ENCODE measurements at regions not wholly inside any gene's neighbourhood (a gene's known extent, or its start where the extent isn't known, plus 50 kb on each side); places are given as distances from the start of the nearest gene placed in this dataset.
A peak's percentile ranks its signal among the peaks of the same experiment; 100 is the strongest.

DNA sequence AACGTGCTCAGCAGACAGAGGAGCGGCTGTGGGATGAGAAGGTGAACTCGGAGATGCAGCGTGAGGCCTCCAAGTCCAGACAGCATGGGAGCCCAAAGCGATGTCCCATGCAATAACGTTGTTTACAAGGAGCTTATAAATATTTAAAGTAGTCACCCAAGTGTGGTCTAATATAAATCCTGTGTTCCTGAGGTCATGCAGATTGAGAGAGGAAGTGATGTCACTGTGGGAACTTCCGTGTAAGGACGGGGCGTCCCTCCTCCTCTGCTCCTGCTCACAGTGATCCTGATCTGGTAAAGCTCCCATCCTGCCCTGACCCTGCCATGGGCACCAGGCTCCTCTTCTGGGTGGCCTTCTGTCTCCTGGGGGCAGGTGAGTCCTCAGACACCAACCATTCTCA is 94.7 kb upstream of the PRSS58 start:
- DNase-seq = peak in 3 of 6 experiments; percentile 4 to 16 (median 8)

DNA sequence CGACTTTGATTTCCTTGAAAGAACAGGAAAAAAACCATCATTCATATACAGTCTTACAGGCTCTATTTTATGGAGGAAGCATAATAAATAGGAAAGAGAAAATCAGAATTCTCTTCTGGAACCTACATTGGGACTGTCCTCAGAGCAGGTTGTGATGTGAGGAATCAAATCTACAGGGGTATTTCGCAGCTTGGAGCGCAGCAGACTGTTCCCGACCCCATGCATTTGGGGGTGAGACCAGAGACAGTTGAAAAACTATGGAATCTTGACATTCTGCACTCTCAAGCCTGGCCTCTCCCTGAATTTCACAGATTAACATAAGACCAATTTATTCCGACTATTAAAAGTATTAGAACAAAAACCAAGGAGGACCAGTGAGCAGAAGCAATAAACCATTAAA is 93.3 kb upstream of the PRSS58 start:
- DNase-seq = no peak

DNA sequence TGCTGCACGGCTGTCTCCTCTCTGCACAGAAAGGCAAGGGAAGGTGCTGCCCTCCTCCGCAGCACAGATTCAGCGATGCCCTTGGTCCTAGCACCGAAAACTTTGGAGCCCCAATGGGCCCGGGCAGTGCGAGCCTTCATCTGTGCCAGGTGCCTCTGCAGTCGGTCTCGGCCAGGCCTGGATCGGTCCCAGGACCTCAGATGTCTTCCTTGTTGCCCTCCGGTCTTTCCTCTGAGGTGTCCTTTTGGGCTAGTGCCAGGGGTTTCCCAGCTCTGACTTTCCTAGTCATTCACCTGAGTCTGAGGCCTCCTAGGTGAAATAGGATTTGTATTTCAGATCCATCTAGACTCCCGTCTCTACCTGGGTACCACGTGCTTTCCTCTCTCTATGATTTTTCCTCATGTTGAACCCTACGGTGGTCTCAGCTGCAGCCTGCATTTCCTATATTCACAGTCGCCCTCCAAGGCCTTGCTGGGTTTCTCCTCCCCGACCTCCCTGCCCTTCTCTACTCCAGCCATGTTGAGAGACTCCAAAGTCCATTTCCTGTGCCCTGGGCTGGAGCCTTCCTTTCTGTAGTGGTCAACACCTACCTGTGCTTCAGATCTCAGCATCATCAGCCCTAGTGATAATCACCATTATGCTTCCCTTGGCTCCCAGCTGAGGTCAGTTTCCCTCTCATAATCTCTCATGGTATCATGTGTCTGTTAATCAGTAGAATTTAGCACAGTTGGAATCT is 92.0 kb upstream of the PRSS58 start:
- DNase-seq = no peak

DNA sequence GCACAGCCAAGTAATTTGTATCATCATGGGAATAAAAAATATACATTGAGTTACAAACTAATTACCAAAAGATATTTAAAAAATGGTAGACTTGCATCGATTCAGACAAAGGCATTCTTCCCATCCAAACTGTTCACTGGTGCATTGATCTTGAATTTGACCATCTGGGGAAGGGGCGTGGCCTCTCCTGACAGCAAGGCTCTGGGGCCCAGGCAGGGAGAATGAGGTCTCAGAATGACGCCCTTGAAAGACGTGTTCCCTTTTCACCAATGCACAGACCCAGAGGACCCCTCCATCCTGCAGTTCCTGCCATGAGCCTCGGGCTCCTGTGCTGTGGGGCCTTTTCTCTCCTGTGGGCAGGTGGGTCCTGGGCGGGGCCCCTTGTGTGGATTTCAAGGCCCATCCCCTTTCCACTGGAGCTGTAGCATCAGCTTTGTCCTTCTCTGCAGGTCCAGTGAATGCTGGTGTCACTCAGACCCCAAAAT is 91.1 kb upstream of the PRSS58 start:
- DNase-seq = no peak

DNA sequence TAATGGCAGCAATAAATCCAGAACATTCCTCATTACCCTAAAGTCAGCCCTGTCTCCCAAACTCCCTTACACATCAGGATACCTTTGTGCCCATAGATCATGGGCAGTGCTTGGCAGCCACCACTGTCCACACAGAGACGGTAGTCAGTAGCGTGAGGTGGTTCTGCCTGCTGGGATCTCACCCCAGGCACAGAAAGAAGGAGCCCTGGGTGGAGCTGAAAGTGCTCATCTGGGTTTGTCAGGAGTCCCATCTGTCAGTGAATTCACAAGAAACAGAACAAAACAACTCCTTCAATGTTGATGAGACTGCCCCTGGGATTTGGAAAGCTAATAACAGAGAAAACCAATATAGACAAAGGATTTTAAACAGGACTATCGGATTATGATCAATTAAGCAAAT is 90.2 kb upstream of the PRSS58 start:
- DNase-seq = no peak

DNA sequence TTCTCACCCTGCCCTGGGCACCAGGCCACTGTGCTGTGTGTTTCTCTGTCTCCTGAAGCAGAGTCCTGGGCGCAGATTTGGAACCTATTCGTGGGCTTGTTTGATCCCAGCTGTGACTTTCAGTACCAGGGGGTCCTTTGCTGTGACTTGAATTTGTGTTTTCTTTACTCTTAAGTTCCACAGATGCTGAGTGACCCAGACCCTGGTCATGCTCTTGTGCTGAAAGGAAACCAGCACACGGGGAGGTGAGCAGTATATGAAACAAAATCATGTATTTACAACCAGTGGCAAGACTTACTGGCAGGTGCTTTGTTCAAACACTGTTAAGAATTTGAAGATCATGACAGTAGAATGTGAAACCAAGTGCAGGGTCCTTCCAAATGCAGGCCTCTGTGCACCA is 89.2 kb upstream of the PRSS58 start:
- DNase-seq = no peak

DNA sequence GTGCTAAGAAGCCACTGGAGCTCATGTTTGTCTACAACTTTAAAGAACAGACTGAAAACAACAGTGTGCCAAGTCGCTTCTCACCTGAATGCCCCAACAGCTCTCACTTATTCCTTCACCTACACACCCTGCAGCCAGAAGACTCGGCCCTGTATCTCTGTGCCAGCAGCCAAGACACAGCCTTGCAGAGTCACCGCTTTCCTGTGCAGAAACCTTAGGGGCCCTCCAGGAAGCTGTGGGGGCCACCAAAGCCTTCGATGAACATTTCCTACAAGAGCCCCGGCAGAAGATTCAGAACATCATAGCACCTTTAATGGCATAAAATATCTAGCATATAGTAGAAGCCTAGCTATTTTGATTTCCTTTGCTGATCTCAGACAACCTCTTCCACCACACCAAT is 88.0 kb upstream of the PRSS58 start:
- peak in 4 of 6 experiments; percentile 14 to 53 (median 22) for DNase-seq

DNA sequence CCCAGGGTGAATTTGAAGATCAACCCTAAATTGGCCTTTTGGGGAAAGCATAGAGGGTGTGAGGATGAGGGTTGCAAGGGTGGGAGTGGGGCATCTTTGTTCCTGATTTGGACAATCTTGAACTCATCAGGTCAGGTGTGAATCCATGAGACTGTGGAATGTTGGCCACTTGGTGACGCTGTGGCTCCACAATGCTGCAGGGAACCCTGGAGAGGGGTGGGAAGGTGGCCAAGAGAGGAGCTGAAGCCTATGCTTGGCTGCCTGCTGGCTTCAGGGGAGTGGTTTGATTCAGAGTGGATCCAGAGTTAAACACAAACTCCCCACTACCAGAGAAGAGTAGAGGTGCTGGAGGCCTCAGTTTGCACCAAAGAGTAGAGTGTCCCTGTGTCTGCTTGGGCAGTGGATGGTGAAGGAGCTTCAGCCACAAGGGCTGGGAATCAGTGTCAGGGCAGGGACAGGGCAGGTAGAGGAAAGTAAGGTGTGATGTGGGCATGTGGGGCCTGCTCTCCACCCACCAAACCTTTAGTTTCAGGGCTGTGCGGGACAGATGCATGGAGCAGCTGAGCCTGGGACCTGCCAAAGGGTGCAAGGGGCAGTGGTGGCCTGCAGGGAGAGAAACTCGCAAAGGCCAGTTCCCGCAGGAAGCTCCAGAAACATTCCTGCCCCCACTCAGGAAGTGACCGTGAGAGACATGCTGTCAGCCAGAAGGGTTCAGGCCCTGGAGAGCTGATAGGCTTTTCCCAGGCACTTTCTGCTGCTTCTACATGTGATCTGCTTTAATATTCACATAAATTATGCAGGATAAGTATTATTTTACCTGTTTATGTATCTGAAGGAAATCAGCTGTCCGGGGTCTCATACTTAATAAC is 81.0 kb upstream of the PRSS58 start:
- no peak for DNase-seq

DNA sequence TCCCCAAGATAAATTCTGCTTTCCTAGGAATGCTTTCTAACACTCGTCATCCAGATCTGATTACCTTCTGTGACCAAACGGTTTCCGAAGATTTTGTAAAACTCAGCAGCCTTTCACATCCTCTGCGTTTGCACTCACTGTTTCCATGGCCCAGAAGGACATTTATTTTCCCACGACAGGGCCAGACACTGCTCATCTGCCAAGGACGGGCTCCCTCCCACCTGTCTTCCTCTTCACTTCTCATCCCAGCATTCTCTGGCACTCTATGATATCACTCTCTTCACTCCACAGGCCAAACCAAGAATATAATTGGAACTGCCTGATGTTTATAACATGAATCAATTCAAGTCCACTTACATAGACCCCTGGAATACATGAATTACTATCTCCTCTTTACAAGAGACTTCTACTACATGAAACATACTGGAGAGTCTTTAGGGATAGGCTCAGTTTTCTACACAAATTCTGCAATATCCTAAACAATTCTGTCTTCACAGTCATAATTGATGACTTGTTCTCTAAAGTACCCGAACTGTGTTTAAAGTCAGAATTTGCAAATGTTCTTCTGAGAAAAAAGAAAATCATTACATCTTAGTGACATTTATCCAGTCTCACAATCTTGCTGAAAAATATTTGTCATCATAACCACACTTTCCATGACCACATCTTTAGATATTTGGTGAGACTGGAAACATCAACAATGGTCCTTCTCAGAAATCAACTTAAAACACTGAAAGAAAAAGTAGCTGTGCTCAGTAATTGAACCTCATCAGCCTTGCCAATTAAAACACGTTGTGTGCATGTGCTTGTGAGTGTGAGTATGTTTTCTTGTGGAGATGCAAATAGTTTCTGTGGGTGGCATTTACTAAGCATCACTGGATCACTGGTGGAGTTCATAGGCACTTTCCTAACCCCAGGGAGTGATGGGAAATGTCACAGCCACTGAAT is 79.5 kb upstream of the PRSS58 start:
- no peak for DNase-seq

DNA sequence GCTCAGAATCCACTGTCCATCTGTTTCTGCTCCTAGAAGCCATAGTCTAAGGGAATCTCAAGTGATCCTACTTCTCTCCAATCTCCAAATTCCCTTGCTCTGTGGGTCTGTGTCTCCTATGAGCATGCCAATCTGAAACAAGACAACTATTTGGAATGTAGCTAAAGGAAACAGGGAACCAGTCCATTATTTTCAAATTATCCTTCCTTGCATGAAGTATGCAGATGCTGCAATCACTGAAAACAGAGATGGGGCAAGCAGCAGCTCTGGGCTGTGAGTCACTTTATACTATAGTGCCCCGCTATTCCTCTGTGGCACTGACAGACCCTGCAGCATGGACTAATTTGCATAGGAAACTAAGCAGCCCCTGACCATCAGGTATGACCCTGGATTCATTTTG is 76.9 kb upstream of the PRSS58 start:
- DNase-seq = no peak

DNA sequence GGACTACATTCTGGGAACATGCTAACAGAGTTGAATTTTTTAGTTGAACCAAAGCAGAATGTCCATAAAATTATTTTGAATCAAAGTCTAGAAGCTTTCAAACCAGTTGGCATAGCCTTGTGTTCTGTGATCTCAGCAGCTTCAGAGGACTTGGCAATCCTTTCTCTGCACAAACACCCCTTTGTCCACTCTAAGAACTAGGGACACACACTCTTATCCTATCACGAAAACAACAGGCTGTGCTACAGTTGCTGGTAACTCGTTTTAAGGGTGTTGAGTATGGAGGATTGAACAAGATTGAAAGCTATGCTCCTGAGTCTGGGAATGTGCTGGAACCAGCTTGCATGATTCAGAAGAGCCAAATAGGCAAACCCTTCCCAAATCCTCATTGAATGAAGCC is 76.4 kb upstream of the PRSS58 start:
- no peak for DNase-seq

DNA sequence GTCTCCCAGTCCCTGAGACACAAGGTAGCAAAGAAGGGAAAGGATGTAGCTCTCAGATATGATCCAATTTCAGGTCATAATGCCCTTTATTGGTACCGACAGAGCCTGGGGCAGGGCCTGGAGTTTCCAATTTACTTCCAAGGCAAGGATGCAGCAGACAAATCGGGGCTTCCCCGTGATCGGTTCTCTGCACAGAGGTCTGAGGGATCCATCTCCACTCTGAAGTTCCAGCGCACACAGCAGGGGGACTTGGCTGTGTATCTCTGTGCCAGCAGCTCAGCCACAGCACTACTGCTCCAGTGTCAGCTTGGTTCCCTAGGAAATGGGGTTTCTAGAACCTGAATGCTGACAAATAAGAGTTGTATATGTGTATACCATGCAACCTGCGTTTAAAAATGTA is 74.6 kb upstream of the PRSS58 start:
- DNase-seq = no peak

DNA sequence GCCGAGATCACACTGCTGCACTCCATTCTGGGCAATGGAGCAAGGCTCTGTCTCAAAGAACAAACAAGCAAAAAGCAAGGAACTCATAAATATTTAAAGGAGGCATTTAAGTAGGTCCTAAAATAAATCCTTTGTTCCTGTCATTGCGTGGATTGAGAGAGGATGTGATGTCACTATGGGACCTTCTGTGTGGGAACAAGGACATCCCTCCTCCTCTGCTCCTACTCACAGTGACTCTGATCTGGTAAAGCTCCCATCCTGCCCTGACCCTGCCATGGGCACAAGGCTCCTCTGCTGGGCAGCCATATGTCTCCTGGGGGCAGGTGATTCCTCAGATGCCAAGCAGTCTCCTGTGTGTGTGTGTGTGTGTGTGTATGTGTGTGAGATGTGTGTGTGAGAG is 74.1 kb upstream of the PRSS58 start:
- DNase-seq = no peak

DNA sequence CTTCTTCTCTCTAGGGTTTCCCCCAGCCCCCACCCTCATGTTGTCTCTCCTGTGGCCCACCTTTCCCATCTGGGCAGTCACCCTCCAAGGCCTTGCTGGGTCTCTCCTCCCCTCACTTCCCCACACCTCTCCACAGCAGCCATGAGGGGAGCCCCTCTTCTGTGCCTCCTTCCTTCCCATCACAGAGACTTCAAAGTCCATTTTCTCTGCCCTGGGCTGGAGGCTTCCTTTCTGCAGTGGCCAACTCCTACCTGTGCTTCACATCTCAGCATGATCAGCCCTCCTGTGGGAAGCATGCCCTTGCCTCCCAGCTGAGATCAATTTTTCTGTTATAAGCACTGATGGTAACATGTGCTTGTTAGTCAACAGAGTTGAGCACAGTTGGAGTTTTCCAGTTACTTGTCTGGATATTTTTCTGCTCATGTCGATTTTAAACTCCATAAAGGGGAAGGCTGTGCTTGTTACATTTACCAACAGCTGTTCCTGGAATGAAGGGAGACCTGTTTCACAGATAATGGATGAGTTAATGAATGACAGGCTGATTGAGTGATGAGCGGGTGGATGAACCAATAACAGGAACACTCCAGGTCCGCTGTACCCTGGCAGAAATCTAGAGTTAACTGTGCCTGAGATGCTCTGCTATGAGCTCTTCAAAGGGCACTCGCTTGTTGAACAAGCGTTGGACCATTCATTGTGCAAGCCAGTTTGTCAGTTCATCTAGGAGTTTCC is 71.4 kb upstream of the PRSS58 start:
- no peak for DNase-seq

DNA sequence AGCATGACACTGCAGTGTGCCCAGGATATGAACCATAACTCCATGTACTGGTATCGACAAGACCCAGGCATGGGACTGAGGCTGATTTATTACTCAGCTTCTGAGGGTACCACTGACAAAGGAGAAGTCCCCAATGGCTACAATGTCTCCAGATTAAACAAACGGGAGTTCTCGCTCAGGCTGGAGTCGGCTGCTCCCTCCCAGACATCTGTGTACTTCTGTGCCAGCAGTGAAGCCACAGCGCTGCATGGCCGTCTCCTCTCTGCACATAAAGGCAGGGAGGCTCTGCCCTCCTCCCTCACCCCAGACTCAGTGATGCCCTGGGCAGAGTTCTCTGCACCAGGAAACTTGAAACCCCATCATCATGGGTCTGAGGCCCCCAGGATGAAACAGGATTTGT is 70.7 kb upstream of the PRSS58 start:
- no peak for DNase-seq

DNA sequence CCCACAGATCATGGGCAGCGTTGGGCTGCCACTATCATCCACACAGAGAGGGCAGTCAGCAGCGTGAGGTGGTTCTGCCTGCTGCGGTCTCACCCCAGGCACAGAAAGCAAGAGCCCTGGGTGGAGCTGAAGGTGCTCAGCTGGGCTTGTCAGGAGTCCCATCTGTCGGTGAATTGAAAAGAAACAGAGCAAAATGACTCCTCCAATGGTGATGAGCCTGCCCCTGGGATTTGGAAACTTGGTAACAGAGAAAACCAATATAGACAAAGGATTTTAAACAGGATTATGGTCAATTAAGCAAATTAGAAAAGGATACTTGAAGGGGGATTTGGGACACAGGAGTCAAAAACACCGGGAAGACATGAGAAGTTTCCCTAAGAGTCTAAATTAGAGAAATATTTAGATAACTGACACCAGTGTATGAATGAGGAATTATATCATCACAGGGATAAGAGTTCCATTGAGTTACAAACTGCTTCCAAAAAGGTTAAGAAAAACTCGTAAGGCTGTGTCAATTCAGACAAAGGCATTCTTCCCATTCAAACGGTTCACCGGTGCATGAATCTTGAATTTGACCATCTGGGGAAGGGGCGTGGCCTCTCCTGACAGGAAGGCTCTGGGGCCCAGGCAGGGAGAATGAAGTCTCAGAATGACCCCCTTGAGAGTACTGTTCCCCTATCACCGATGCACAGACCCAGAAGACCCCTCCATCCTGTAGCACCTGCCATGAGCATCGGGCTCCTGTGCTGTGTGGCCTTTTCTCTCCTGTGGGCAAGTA is 70.0 kb upstream of the PRSS58 start:
- no peak for DNase-seq

DNA sequence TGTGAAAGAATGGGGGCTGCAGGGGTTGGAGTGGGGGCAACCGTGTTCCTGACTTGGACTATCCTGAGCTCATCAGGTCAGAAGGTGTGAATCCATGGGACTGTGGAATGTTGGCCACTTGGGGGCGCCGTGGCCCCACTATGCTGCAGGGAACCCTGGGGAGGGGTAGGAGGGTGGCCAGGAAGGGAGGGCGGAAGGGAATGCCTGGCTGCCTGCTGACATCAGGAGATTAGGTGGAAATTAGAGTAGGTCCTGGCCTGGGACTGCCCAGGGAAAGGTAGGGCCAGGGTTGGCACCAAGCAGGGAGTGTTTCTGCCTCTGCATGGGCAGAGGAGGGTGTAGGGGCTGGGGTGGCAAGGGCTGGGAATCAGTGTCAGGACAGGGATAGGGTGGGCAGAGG is 65.8 kb upstream of the PRSS58 start:
- peak in 5 of 6 experiments; percentile 6 to 39 (median 18) for DNase-seq

DNA sequence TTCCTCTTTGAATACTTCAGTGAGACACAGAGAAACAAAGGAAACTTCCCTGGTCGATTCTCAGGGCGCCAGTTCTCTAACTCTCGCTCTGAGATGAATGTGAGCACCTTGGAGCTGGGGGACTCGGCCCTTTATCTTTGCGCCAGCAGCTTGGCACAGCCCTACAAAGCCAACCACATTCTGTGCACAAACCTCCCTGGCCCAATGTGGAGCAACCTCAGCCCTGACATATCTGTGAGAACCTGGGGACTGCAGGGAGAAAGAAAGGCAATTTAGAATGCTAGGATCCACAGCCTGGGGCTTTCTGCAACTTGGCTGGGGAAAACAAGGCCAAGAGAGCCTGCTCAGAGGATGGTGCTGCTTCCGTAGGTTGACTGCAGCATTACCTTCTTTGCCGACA is 63.5 kb upstream of the PRSS58 start:
- DNase-seq = no peak

DNA sequence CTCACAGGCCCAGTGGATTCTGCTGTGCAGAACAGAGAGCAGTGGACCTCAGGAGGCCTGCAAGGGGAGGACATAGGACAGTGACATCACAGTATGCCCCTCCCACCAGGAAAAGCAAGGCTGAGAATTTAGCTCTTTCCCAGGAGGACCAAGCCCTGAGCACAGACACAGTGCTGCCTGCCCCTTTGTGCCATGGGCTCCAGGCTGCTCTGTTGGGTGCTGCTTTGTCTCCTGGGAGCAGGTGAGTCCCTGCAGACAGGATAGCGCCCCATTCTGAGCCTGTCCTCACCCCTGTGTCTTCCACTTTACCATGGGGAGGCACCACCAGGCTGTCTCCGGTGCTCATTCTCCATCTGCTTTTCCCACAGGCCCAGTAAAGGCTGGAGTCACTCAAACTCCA is 63.0 kb upstream of the PRSS58 start:
- DNase-seq = no peak

DNA sequence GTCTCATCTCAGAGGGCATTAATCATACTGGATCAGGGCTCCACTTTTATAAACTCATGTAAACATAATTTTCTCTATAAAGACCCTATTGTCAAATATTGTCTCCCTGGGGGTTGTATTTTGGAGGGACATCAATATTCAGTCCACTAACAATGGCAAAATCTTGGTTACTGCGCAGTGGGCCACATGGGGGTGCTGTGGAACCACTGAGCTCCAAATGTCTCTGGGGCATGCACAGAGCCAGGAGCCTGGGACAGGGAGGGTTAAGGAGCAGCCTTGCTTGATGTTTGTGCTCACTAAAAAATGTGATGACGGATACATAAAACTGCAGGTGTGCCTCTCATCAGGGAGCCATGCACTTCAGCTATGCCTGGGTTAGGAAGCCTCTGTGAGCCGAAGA is 62.1 kb upstream of the PRSS58 start:
- DNase-seq = peak in 5 of 6 experiments; percentile 11 to 57 (median 36)

DNA sequence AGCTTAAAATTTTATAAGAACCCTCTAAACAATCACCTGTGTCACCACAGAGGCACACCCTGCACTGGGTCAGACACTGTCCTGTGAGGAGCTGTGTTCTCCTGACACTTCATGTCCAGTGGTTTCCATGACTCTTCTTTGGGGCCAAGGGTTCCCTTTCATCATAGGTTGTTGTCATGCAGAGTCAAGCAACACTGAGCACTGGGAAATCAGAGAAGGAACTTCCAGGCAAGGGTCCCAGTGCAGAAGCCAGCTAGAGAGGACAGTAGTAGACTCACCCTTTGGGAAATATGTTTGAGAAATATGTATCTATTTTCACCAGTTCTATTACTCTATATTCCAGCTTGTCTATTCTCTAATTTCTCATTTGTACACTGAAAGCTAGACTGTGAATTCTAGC is 56.4 kb upstream of the PRSS58 start:
- no peak for DNase-seq

All from stimulated activated naive CD4-positive, alpha-beta T cell (primary cell).